NCI-H146 treated with DMSO at 0.1 percent for 48 hours (cell line): ENCODE measurements at regions not wholly inside any gene's neighbourhood (a gene's known extent, or its start where the extent isn't known, plus 50 kb on each side); places are given as distances from the start of the nearest gene placed in this dataset.

Experiments used
- DNase-seq: peaks from one replicate; lab custom pipeline; 2025; ENCODE audit not compliant: unreplicated experiment; lab: John Stamatoyannopoulos, UW

- DNase-seq: no peak
Observed at GRCh38 chr4:36493251-36493650, 211.8 kb downstream of the DTHD1 start.

- DNase-seq: no peak
Observed at GRCh38 chr4:36494016-36494415, 212.6 kb downstream of the DTHD1 start.

- DNase-seq: no peak
Observed at GRCh38 chr4:36494747-36495146, 213.3 kb downstream of the DTHD1 start.

GRCh38 chr4:36502350-36502749 lies 220.9 kb downstream of the DTHD1 start:
- DNase-seq: no peak

DNA sequence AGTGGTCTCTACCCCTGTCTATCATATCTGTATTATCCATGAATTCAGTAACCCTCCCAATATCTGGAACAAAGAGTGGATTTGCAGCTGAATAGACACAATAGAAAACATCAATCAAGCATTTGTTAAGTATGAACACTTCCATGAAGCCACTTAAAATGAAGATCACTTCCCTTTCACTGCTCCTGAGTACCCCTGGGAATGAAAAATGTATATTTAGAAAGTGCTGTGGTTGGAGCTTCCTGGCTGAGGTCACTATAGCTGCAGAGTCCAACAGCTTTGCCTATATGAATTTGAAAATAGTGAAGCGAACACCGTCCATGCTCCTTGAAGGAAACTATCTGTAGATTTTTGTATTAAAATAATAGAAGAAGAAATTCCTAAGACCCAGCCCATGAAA lies 227.0 kb downstream of the DTHD1 start:
- no peak for DNase-seq

GRCh38 chr4:36509845-36510244 lies 228.4 kb downstream of the DTHD1 start:
- no peak for DNase-seq

DNA sequence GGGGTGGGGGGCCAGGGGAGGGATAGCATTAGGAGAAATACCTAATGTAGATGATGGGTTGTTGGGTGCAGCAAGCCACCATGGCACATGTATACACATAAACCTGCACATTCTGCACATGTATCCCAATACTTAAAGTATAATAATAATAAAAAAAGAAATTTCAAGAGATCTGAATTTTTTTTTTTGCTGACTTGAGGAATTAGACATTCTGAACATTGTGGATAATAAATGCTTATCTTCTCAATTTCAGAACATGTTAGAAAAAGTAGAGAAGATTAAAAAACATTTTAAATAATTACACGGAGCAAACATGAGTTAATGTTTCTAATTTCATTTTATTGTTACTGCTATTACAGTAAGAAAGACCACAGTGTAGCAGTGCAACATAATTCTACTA lies 230.4 kb downstream of the DTHD1 start:
- DNase-seq: no peak

- no peak for DNase-seq
Observed at GRCh38 chr4:36516522-36517095, 235.2 kb downstream of the DTHD1 start.

DNA sequence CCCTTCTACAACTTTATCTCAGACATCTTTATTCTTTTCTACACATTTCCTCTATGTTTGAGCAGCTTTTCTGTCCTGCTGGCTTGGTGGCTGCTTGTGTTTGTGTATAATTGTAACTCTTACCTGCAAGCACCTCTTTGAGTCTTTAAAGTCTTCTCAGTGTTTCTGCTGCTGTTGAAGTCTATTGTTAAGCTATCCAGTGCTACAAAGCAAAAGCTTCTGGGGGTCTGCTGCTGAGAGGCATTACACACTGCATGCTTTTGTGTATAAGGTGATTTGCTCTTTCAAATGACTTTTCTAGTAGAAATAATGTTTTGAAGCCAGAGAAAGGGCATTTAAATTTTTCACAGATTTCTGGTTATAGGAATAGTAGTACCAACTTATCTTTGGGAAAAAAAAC lies 241.8 kb downstream of the DTHD1 start:
- DNase-seq: no peak

DNA sequence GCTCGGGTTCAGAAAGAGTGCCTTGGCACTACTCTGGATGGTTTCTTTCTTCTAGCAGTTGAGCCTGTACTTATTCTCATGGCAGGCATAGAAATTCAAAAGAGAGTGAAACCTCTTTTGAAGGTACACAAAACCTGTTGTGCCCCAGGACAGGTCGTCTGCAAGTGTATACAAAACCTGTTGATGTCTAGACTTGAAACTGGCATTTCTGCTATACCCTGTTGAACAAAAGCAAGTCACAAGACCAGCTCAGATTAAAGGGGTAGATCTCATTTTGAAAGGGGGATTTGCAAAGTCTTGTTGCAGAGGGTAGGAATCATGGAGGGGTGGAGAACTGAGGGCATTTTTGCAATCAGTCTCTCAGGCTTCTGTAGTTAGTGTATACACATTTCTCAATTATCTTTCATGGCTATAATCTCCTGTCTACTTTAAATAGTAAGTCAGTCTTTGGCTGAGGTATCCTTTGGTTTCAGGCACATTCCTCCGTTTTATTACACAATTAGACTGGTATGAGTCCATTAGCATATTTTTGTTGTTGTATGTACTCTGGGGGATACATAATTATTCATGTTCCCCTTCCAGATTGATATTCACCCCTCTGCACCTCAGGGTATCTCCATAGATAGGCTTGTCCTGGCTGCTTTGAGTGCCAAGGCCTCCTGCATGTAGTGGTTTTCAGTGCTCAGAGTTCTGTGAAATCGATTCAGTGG lies 251.4 kb downstream of the DTHD1 start:
- DNase-seq: no peak

DNA sequence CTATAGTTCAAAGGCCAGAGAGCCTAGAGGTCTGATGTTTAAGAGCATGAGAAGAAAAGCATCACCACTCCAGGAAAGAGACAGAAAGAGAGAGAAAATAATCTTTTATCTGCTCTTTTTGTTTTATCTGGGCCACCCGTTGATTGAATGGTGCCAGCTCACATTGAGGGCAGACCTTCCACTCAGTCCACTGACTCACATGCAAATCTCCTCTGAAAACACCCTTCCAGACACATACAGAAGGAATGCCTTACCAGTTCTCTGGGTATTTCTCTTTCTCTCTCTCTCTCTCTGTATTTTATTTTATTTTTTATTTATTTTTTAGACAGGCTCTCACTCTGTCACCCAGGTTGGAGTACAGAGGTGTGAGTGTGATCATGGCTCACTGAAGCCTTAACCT lies 252.5 kb downstream of the DTHD1 start:
- no peak for DNase-seq

DNA sequence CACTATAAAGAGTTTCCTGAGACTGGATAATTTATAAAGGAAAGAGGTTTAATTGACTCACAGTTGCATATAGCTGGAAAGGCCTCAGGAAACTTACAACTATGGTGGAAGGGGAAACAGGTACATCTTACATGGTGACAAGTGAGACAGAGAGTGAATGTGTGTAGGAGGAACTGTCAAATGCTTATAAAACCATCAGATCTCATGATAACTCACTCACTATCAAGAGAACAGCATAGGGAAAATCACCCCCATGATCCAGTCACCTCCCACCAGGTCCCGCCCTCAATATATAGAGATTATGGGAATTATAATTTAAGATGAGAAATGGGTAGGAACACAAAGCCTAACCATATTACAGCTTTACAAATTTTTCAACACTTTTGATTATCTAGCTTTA lies 266.0 kb downstream of the DTHD1 start:
- DNase-seq: no peak

DNA sequence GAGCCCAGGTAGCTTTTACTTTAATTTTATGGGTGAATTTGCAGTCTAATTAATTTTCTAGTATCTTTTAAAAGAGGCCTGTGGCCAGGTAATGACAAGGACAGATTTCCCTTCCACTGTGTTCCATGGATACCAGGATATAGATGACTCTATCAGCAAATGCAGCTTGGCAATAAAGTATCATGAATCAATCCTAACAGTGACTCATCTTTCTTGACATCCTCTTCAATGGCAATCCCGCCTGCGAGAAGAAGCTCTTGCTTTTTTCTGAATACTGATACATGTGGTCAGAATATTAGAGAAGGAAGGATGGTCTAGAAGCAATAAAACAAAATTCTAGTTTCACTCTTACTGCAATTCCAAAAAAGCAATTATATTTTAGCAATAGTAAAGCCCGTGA lies 267.8 kb downstream of the DTHD1 start:
- no peak for DNase-seq

DNA sequence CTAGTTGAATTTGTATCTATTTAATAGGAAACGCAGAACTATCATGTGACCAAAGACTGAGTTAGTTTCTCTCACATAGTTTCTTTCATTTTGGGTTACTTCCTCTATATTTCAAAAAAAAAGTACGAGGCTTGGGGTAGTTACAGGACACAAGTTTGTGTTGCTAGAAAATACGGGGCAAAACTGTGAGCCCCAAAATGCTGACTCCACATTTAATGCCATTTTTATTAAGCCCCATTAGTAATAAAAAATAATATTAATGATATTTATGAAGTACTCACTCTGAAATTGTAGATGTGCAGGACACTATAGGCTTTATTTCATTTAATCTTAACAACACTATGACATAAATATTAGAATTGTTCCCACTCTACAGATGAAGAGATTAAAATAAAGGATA lies 268.6 kb downstream of the DTHD1 start:
- DNase-seq: no peak

DNA sequence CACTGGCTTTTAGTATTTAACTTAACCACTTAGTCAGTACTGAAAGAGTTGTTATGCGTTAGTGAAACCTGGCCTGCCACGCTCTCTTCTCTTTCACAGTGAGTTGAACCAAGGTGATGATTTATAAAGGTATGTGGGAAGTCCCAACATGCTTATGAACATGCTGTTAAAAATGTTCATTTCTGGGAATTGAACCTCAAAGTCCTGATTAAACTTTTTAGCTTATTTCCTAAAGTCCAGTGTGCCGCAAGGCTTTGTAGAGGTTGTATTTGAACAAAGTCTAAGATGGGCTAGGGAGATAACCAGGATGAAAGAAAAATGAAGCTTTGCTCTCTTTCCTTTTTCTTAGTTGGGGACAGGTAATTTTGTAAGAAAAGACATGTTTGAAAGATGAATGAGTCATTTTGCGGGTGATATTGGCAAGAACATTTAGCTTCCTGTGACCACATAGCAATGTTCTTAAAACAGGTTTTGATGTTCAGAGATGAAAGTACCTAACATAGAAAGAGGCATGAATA lies 270.3 kb downstream of the DTHD1 start:
- no peak for DNase-seq

DNA sequence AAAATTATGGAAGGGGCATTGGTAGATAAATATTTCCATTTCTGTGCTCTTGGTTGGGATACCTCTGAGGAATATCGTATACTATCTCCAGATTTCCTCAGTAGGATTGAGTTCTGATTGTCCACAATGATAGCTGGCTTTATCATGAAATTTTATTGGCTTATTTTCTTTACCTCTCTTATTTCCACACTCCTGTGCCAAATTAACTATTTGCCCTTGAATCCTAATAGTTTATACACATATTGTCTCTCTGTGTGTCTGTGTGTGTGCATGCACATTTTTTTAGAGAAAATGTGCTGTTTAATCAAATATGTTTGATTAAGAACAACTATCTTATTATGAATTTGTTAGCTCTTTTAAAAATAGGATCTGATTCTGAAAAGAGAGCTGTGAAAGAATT lies 271.6 kb downstream of the DTHD1 start:
- DNase-seq: no peak

DNA sequence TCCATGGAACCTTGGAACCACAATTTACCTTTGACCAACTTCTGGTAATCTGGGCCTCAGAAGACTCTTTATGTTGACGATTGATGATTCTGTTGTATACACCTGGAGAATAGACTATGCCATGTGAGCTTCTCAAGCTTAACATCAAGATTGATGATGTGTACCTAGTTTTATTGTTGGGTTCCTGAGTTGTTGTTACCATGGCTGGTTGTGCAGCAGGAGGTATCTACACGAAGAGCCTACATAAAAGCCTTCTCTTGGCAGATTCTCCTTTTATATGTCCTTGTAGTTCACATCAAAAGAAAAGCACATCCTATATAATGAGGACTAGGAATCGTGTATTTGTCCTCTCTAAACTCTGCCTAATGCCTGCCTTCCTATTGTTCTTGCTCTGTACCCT lies 272.0 kb downstream of the DTHD1 start:
- DNase-seq: no peak

GRCh38 chr4:36556984-36557383 lies 275.6 kb downstream of the DTHD1 start:
- no peak for DNase-seq

DNA sequence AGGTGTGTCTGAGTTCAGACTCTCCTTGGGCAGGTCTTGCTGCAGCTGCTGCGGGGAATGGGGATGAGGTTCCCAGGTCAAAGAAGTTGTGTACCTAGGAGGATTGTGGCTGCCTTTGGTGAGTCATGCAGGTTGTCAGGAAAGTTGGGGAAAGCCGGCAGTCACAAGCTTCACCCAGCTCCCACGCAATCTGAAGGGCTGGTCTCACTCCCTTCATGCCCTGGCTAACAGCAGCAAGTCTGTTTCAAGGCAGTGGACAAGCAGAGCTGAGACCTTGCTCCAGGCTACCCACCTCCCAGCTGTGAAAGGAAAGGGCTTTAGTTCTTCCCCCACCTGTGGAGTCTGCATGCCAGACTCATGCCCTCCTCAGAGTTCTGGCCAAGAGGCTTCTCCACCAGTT lies 287.2 kb downstream of the DTHD1 start:
- DNase-seq: no peak

DNA sequence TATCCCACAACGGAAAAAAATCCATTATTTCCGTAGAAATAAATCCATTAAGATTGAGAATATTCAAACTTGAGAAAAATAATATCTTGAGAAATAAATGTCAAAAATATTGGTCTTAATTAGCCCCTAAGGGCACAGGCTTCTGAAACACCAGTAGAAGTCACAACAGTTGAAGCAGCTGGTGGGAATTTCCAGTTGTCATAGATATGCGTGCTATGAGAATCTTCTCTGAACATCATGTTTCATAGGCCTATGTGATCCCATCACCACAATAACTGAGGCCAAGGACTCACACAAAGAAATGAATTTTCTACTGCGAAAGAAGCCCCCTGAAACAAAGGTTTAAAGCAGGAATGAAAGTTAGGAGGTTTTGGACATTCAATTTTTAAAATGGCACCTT lies 292.0 kb downstream of the DTHD1 start:
- DNase-seq: no peak

GRCh38 chr4:36574816-36575215 lies 293.4 kb downstream of the DTHD1 start:
- DNase-seq: no peak

- DNase-seq: no peak
Observed at GRCh38 chr4:36582198-36582597, 300.8 kb downstream of the DTHD1 start.

GRCh38 chr4:36587909-36588472 lies 306.6 kb downstream of the DTHD1 start:
- no peak for DNase-seq
